ENCODE measurements at regions not wholly inside any gene's neighbourhood (a gene's known extent, or its start where the extent isn't known, plus 50 kb on each side); places are given as distances from the start of the nearest gene placed in this dataset.

GRCh38 chr14:85461432-85462133, 68.4 kb upstream of the FLRT2 start:
- H3K9me2 ChIP-seq (replicated peaks; ENCODE audit: insufficient read depth, low read length): no peaks in the 10 kb centered on the region
- no peaks in the 10 kb centered on the region for H3K36me3 ChIP-seq (ENCODE audit: insufficient read depth, low read length)
- H3K4me1 ChIP-seq (ENCODE audit: low read length): no peaks in the 10 kb centered on the region
- no peak overlapping the region for H3K9ac ChIP-seq (ENCODE audit: low read length)
- no peaks in the 10 kb centered on the region for H3K79me2 ChIP-seq (ENCODE audit: low read length)
- H4K20me1 ChIP-seq (ENCODE audit: insufficient read depth, low read depth, low read length): no peaks in the 10 kb centered on the region
- H3K27ac ChIP-seq (ENCODE audit: low read length): no peak overlapping the region
- no peak overlapping the region for H3K4me2 ChIP-seq (ENCODE audit: low read depth, low read length, poor library complexity, severe bottlenecking)
- no peak overlapping the region for H3K4me3 ChIP-seq (ENCODE audit: low read length)
- no peak for DNase-seq
- peaks cover 14% of the 10 kb centered on the region for H3K9me3 ChIP-seq (ENCODE audit: low read length)
- no peaks in the 10 kb centered on the region for H3K27me3 ChIP-seq (ENCODE audit: low read length)
- H2AFZ ChIP-seq (ENCODE audit: low read length): no peak overlapping the region

GRCh38 chr14:85463512-85463911, 66.4 kb upstream of the FLRT2 start:
- no peak for DNase-seq
- no peaks in the 10 kb centered on the region for H3K36me3 ChIP-seq (ENCODE audit: insufficient read depth, low read length)
- no peaks in the 10 kb centered on the region for H4K20me1 ChIP-seq (ENCODE audit: insufficient read depth, low read depth, low read length)
- no peaks in the 10 kb centered on the region for H3K9me2 ChIP-seq (replicated peaks; ENCODE audit: insufficient read depth, low read length)
- H2AFZ ChIP-seq (ENCODE audit: low read length): no peak overlapping the region
- no peak overlapping the region for H3K4me3 ChIP-seq (ENCODE audit: low read length)
- H3K27me3 ChIP-seq (ENCODE audit: low read length): no peaks in the 10 kb centered on the region
- H3K4me2 ChIP-seq (ENCODE audit: low read depth, low read length, poor library complexity, severe bottlenecking): no peak overlapping the region
- no peak overlapping the region for H3K27ac ChIP-seq (ENCODE audit: low read length)
- H3K9ac ChIP-seq (ENCODE audit: low read length): no peak overlapping the region
- H3K79me2 ChIP-seq (ENCODE audit: low read length): no peaks in the 10 kb centered on the region
- peaks cover 11% of the 10 kb centered on the region; the same call in 1 of the 2 replicates for H3K9me3 ChIP-seq (ENCODE audit: low read length)
- no peaks in the 10 kb centered on the region for H3K4me1 ChIP-seq (ENCODE audit: low read length)

GRCh38 chr14:85464135-85464895, 65.6 kb upstream of the FLRT2 start:
- DNase-seq: no peak
- H3K4me2 ChIP-seq (ENCODE audit: low read depth, low read length, poor library complexity, severe bottlenecking): no peak overlapping the region
- H3K79me2 ChIP-seq (ENCODE audit: low read length): no peaks in the 10 kb centered on the region
- no peak overlapping the region for H3K27ac ChIP-seq (ENCODE audit: low read length)
- H2AFZ ChIP-seq (ENCODE audit: low read length): no peak overlapping the region
- no peak overlapping the region for H3K9ac ChIP-seq (ENCODE audit: low read length)
- no peaks in the 10 kb centered on the region for H3K36me3 ChIP-seq (ENCODE audit: insufficient read depth, low read length)
- H3K9me2 ChIP-seq (replicated peaks; ENCODE audit: insufficient read depth, low read length): no peaks in the 10 kb centered on the region
- H4K20me1 ChIP-seq (ENCODE audit: insufficient read depth, low read depth, low read length): no peaks in the 10 kb centered on the region
- H3K4me3 ChIP-seq (ENCODE audit: low read length): no peak overlapping the region
- no peaks in the 10 kb centered on the region for H3K27me3 ChIP-seq (ENCODE audit: low read length)
- no peaks in the 10 kb centered on the region for H3K4me1 ChIP-seq (ENCODE audit: low read length)
- peaks cover 11% of the 10 kb centered on the region; the same call in 1 of the 2 replicates for H3K9me3 ChIP-seq (ENCODE audit: low read length)

GRCh38 chr14:85466678-85467077, 63.3 kb upstream of the FLRT2 start:
- no peaks in the 10 kb centered on the region for H3K9me2 ChIP-seq (replicated peaks; ENCODE audit: insufficient read depth, low read length)
- H3K4me2 ChIP-seq (ENCODE audit: low read depth, low read length, poor library complexity, severe bottlenecking): no peak overlapping the region
- no peaks in the 10 kb centered on the region for H3K4me1 ChIP-seq (ENCODE audit: low read length)
- no peaks in the 10 kb centered on the region for H3K27me3 ChIP-seq (ENCODE audit: low read length)
- H4K20me1 ChIP-seq (ENCODE audit: insufficient read depth, low read depth, low read length): no peaks in the 10 kb centered on the region
- H3K4me3 ChIP-seq (ENCODE audit: low read length): no peak overlapping the region
- DNase-seq: no peak
- no peak overlapping the region for H3K9ac ChIP-seq (ENCODE audit: low read length)
- peaks cover 7% of the 10 kb centered on the region; the same call in 1 of the 2 replicates for H3K9me3 ChIP-seq (ENCODE audit: low read length)
- no peak overlapping the region for H3K27ac ChIP-seq (ENCODE audit: low read length)
- no peak overlapping the region for H2AFZ ChIP-seq (ENCODE audit: low read length)
- no peaks in the 10 kb centered on the region for H3K36me3 ChIP-seq (ENCODE audit: insufficient read depth, low read length)
- no peaks in the 10 kb centered on the region for H3K79me2 ChIP-seq (ENCODE audit: low read length)

GRCh38 chr14:85468816-85469215, 61.1 kb upstream of the FLRT2 start:
- DNase-seq: no peak
- Histone ChIP-seq H3K79me2 (ENCODE audit: low read length) (no peaks in the 10 kb centered on the region), H3K9me3 (ENCODE audit: low read length) (peaks cover 7% of the 10 kb centered on the region; the same call in 1 of the 2 replicates), H3K4me2 (ENCODE audit: low read depth, low read length, poor library complexity, severe bottlenecking) (no peak overlapping the region), H3K9me2 (replicated peaks; ENCODE audit: insufficient read depth, low read length) (no peaks in the 10 kb centered on the region), H3K27me3 (ENCODE audit: low read length) (no peaks in the 10 kb centered on the region), H3K4me3 (ENCODE audit: low read length) (no peak overlapping the region), H3K9ac (ENCODE audit: low read length) (no peak overlapping the region), H3K4me1 (ENCODE audit: low read length) (no peaks in the 10 kb centered on the region), H2AFZ (ENCODE audit: low read length) (no peak overlapping the region), H3K27ac (ENCODE audit: low read length) (no peak overlapping the region), H3K36me3 (ENCODE audit: insufficient read depth, low read length) (no peaks in the 10 kb centered on the region), H4K20me1 (ENCODE audit: insufficient read depth, low read depth, low read length) (no peaks in the 10 kb centered on the region)

DNA sequence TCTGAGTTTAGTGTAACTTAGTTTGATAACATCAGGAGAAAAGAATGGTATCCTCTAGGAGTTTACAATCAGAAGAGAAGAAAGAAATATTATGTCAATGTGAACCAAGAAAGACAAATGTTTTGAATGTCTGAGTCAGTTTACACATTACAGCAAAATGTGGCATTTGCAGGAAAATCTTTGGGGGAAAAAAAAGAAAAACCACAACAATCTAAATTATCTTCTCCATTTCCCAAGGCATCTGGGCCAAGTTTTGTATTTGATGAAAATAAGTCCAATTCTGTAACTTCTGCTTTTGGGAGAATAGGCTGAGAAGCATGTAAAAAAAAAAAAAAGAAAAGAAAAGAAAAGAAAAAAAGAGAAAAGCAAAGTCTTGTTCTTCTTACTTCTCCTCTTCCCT, 58.8 kb upstream of the FLRT2 start:
- Histone ChIP-seq H4K20me1 (ENCODE audit: insufficient read depth, low read depth, low read length) (no peaks in the 10 kb centered on the region), H3K9me3 (ENCODE audit: low read length) (peaks cover 4% of the 10 kb centered on the region; the same call in 1 of the 2 replicates), H3K27me3 (ENCODE audit: low read length) (no peaks in the 10 kb centered on the region), H3K36me3 (ENCODE audit: insufficient read depth, low read length) (no peaks in the 10 kb centered on the region), H2AFZ (ENCODE audit: low read length) (no peak overlapping the region), H3K27ac (ENCODE audit: low read length) (no peak overlapping the region), H3K79me2 (ENCODE audit: low read length) (no peaks in the 10 kb centered on the region), H3K9ac (ENCODE audit: low read length) (no peak overlapping the region), H3K4me3 (ENCODE audit: low read length) (no peak overlapping the region), H3K9me2 (replicated peaks; ENCODE audit: insufficient read depth, low read length) (no peaks in the 10 kb centered on the region), H3K4me2 (ENCODE audit: low read depth, low read length, poor library complexity, severe bottlenecking) (no peak overlapping the region), H3K4me1 (ENCODE audit: low read length) (no peaks in the 10 kb centered on the region)
- DNase-seq: no peak

- no peak overlapping the region for H2AFZ ChIP-seq (ENCODE audit: low read length)
- H3K27ac ChIP-seq (ENCODE audit: low read length): no peak overlapping the region
- H3K79me2 ChIP-seq (ENCODE audit: low read length): no peaks in the 10 kb centered on the region
- H3K9me3 ChIP-seq (ENCODE audit: low read length): peaks cover 4% of the 10 kb centered on the region; the same call in 1 of the 2 replicates
- H3K36me3 ChIP-seq (ENCODE audit: insufficient read depth, low read length): no peaks in the 10 kb centered on the region
- DNase-seq: no peak
- H3K4me3 ChIP-seq (ENCODE audit: low read length): no peak overlapping the region
- no peak overlapping the region for H3K4me2 ChIP-seq (ENCODE audit: low read depth, low read length, poor library complexity, severe bottlenecking)
- H4K20me1 ChIP-seq (ENCODE audit: insufficient read depth, low read depth, low read length): no peaks in the 10 kb centered on the region
- no peaks in the 10 kb centered on the region for H3K4me1 ChIP-seq (ENCODE audit: low read length)
- no peaks in the 10 kb centered on the region for H3K9me2 ChIP-seq (replicated peaks; ENCODE audit: insufficient read depth, low read length)
- no peaks in the 10 kb centered on the region for H3K27me3 ChIP-seq (ENCODE audit: low read length)
- H3K9ac ChIP-seq (ENCODE audit: low read length): no peak overlapping the region
Observed at GRCh38 chr14:85471744-85472143, 58.2 kb upstream of the FLRT2 start.

- H3K4me2 ChIP-seq (ENCODE audit: low read depth, low read length, poor library complexity, severe bottlenecking): no peak overlapping the region
- H3K9ac ChIP-seq (ENCODE audit: low read length): no peak overlapping the region
- DNase-seq: no peak
- no peaks in the 10 kb centered on the region for H3K4me1 ChIP-seq (ENCODE audit: low read length)
- no peaks in the 10 kb centered on the region for H3K9me2 ChIP-seq (replicated peaks; ENCODE audit: insufficient read depth, low read length)
- H3K4me3 ChIP-seq (ENCODE audit: low read length): no peak overlapping the region
- no peaks in the 10 kb centered on the region for H3K36me3 ChIP-seq (ENCODE audit: insufficient read depth, low read length)
- H4K20me1 ChIP-seq (ENCODE audit: insufficient read depth, low read depth, low read length): no peaks in the 10 kb centered on the region
- no peaks in the 10 kb centered on the region for H3K27me3 ChIP-seq (ENCODE audit: low read length)
- H3K27ac ChIP-seq (ENCODE audit: low read length): no peak overlapping the region
- no peak overlapping the region for H2AFZ ChIP-seq (ENCODE audit: low read length)
- no peaks in the 10 kb centered on the region for H3K9me3 ChIP-seq (ENCODE audit: low read length)
- H3K79me2 ChIP-seq (ENCODE audit: low read length): no peaks in the 10 kb centered on the region
Observed at GRCh38 chr14:85474431-85474830, 55.5 kb upstream of the FLRT2 start.
